NCI-H2196 treated with DMSO at 0.1 percent for 48 hours (cell line): ENCODE measurements at regions not wholly inside any gene's neighbourhood (a gene's known extent, or its start where the extent isn't known, plus 50 kb on each side); places are given as distances from the start of the nearest gene placed in this dataset.
"Not testable (repeated sequence)": the region's sequence is repeated elsewhere in the genome, so short reads cannot be mapped to it uniquely, and the experiment has no call there.

Experiments used
- DNase-seq: peaks from one replicate; lab custom pipeline; 2025; ENCODE audit not compliant: unreplicated experiment; lab: John Stamatoyannopoulos, UW

- DNase-seq: no peak
Measured at GRCh38 chr9:103068753-103069152, 73.6 kb downstream of the CYLC2 start.

GRCh38 chr9:103078581-103078980 is 83.4 kb downstream of the CYLC2 start:
- no peak for DNase-seq

- DNase-seq: no peak
Measured at GRCh38 chr9:103082494-103082893, 87.4 kb downstream of the CYLC2 start.

GRCh38 chr9:103089357-103089756 is 94.2 kb downstream of the CYLC2 start:
- DNase-seq: no peak

- no peak for DNase-seq
Measured at GRCh38 chr9:103104101-103104500, 109.0 kb downstream of the CYLC2 start.

GRCh38 chr9:103116246-103116645 is 121.1 kb downstream of the CYLC2 start:
- DNase-seq: no peak

GRCh38 chr9:103126494-103126893 is 131.4 kb downstream of the CYLC2 start:
- no peak for DNase-seq

GRCh38 chr9:103139891-103140290 is 144.8 kb downstream of the CYLC2 start:
- DNase-seq: no peak

GRCh38 chr9:103152473-103152872 is 157.3 kb downstream of the CYLC2 start:
- no peak for DNase-seq

- no peak for DNase-seq
Measured at GRCh38 chr9:103167530-103167929, 172.4 kb downstream of the CYLC2 start.

- no peak for DNase-seq
Measured at GRCh38 chr9:103168254-103168653, 173.1 kb downstream of the CYLC2 start.

GRCh38 chr9:103169798-103170197 is 174.7 kb downstream of the CYLC2 start:
- DNase-seq: no peak

- no peak for DNase-seq
Measured at GRCh38 chr9:103183701-103184171, 188.6 kb downstream of the CYLC2 start.

GRCh38 chr9:103186959-103187358 is 191.8 kb downstream of the CYLC2 start:
- DNase-seq: no peak

- DNase-seq: no peak
Measured at GRCh38 chr9:103188781-103189350, 193.7 kb downstream of the CYLC2 start.

GRCh38 chr9:103193992-103194391 is 198.9 kb downstream of the CYLC2 start:
- DNase-seq: no peak

GRCh38 chr9:103203172-103203571 is 208.0 kb downstream of the CYLC2 start:
- no peak for DNase-seq

GRCh38 chr9:103205881-103206585 is 210.9 kb downstream of the CYLC2 start:
- DNase-seq: not testable (repeated sequence)

GRCh38 chr9:103210607-103211006 is 215.5 kb downstream of the CYLC2 start:
- DNase-seq: no peak

GRCh38 chr9:103215197-103215596 is 220.1 kb downstream of the CYLC2 start:
- no peak for DNase-seq

GRCh38 chr9:103225702-103226646 is 230.8 kb downstream of the CYLC2 start:
- DNase-seq: no peak

- no peak for DNase-seq
Measured at GRCh38 chr9:103226647-103227013, 231.5 kb downstream of the CYLC2 start.
